SK-N-SH (cell line): ENCODE measurements at regions not wholly inside any gene's neighbourhood (a gene's known extent, or its start where the extent isn't known, plus 50 kb on each side); places are given as distances from the start of the nearest gene placed in this dataset.
A peak's percentile ranks its signal among the peaks of the same experiment; 100 is the strongest.

Experiments
- CTCF ChIA-PET: fragments of 300-600, 350-600 bp; formaldehyde crosslinking; extraction: SDS; loops from one replicate; lab custom pipeline; 2021; lab: Yijun Ruan, JAX
- POLR2A ChIA-PET: fragments of 350-600 bp; sonication (Branson Sonifier 250); formaldehyde crosslinking; extraction: SDS; loops from one replicate; lab custom pipeline; 2020; ENCODE audit warnings: antibody characterized with exemption, inconsistent platforms; lab: Yijun Ruan, JAX
- DNase-seq: peaks from one replicate; pipeline ENCODE4 v3.0.0; 2012
- H2AFZ ChIP-seq: fragments of 200-600 bp; sonication (generic); 2 replicates; pipeline ENCODE4 v1.8.1; 2016; ENCODE audit warnings: antibody characterized with exemption, mild to moderate bottlenecking, low read depth
- H3F3A ChIP-seq: fragments of 200-600 bp; sonication (generic); replicated peaks from 2 replicates; pipeline ENCODE3; 2016; ENCODE audit warnings: antibody characterized with exemption, mild to moderate bottlenecking; ENCODE audit not compliant: insufficient read depth
- H3K27ac ChIP-seq, 2 experiments: fragments of 200-500 bp in 1 of 2; fragments of 200-600 bp in 1 of 2; sonication (Bioruptor generic) in 1 of 2; sonication (generic), shearing (Covaris generic) in 1 of 2; 2 replicates each; pipeline versions ENCODE4 v1.5.1 to v1.6.1; 2014 to 2016; ENCODE audit warnings: low read depth in 2 of 2, inconsistent platforms in 1 of 2, low read length in 1 of 2, mild to moderate bottlenecking in 1 of 2, mixed read lengths in 1 of 2
- H3K27me3 ChIP-seq: fragments of 200-600 bp; sonication (generic), shearing (Covaris generic); 2 replicates; pipeline ENCODE4 v1.6.1; 2016; ENCODE audit warnings: mixed run types; ENCODE audit not compliant: insufficient read depth
- H3K36me3 ChIP-seq, 2 experiments: fragments of 200-500 bp in 1 of 2; fragments of 200-600 bp in 1 of 2; sonication (Bioruptor generic) in 1 of 2; sonication (generic) in 1 of 2; replicated peaks in 1 of 2; 2 replicates each; pipeline versions ENCODE3 to v1.5.1; 2014 to 2016; ENCODE audit warnings: low read length in 1 of 2, mild to moderate bottlenecking in 1 of 2; ENCODE audit not compliant: insufficient read depth in 2 of 2, control insufficient read depth in 1 of 2
- H3K4me1 ChIP-seq, 2 experiments: fragments of 200-500 bp in 1 of 2; fragments of 200-600 bp in 1 of 2; sonication (Bioruptor generic) in 1 of 2; sonication (generic), shearing (Covaris generic) in 1 of 2; 2 replicates each; pipeline versions ENCODE4 v1.5.1 to v1.6.1; 2014 to 2016; ENCODE audit warnings: low read depth in 1 of 2, low read length in 1 of 2, mixed run types in 1 of 2; ENCODE audit not compliant: insufficient read depth in 2 of 2, control insufficient read depth in 1 of 2
- H3K4me2 ChIP-seq: fragments of 200-600 bp; sonication (generic), shearing (Covaris generic); 2 replicates; pipeline ENCODE4 v1.6.1; 2017; ENCODE audit warnings: mixed run types
- H3K4me3 ChIP-seq, 2 experiments: fragments of 200-500 bp in 1 of 2; fragments of 200-600 bp in 1 of 2; sonication (Bioruptor generic) in 1 of 2; sonication (generic), shearing (Covaris generic) in 1 of 2; 2 replicates each; pipeline versions ENCODE4 v1.5.1 to v1.8.1; 2014 to 2016; ENCODE audit warnings: low read depth in 2 of 2, inconsistent platforms in 1 of 2, low read length in 1 of 2, mild to moderate bottlenecking in 1 of 2, mixed read lengths in 1 of 2, moderate library complexity in 1 of 2
- H3K79me2 ChIP-seq: fragments of 200-600 bp; sonication (generic); 2 replicates; pipeline ENCODE4 v1.8.1; 2017; ENCODE audit warnings: mild to moderate bottlenecking; ENCODE audit not compliant: insufficient read depth
- H3K9ac ChIP-seq: fragments of 200-600 bp; sonication (generic); 2 replicates; pipeline ENCODE4 v1.6.1; 2017; ENCODE audit warnings: mixed run types
- H3K9me2 ChIP-seq: fragments of 200-600 bp; sonication (generic); 2 replicates; pipeline ENCODE4 v1.6.1; 2017; ENCODE audit warnings: mixed run types
- H3K9me3 ChIP-seq: fragments of 200-600 bp; sonication (generic); 2 replicates; pipeline ENCODE4 v1.6.1; 2017; ENCODE audit warnings: mixed run types, mild to moderate bottlenecking, moderate library complexity
- H4K20me1 ChIP-seq: fragments of 200-600 bp; sonication (generic); 2 replicates; pipeline ENCODE4 v1.6.1; 2017; ENCODE audit warnings: mild to moderate bottlenecking, mixed run types; ENCODE audit not compliant: insufficient read depth
- CHD2 ChIP-seq: fragments of 150-350 bp; IDR thresholded peaks from 2 replicates; pipeline ENCODE4 v1.6.1; 2018; ENCODE audit warnings: low read length; ENCODE audit not compliant: partially characterized antibody
- ELF1 ChIP-seq: IDR thresholded peaks from 2 replicates; pipeline ENCODE4 v1.4.0; 2012
- EP300 ChIP-seq, 2 experiments: IDR thresholded peaks; 2 replicates each; pipeline versions ENCODE4 v1.4.0 to v1.6.1; 2012; ENCODE audit warnings: borderline replicate concordance in 1 of 2, low read depth in 1 of 2, low read length in 1 of 2
- EZH2phosphoT487 ChIP-seq: fragments of 200-600 bp; sonication (generic); IDR thresholded peaks from 2 replicates; pipeline ENCODE4 v1.6.1; 2017; ENCODE audit warnings: low read depth, mixed run types, mild to moderate bottlenecking, antibody characterized with exemption, moderate library complexity, borderline replicate concordance
- FOSL2 ChIP-seq: IDR thresholded peaks from 2 replicates; pipeline ENCODE4 v1.4.0; 2012; ENCODE audit warnings: low read depth, mild to moderate bottlenecking, moderate library complexity, borderline replicate concordance
- FOXJ3 ChIP-seq: sonication (generic); formaldehyde crosslinking; IDR thresholded peaks from 2 replicates; pipeline ENCODE4 v1.5.1; 2020; ENCODE audit warnings: mild to moderate bottlenecking, missing genetic modification reagents
- FOXM1 ChIP-seq: IDR thresholded peaks from 2 replicates; pipeline ENCODE4 v1.4.0; 2012; ENCODE audit warnings: low read depth, mild to moderate bottlenecking
- IRF3 ChIP-seq: fragments of 150-350 bp; IDR thresholded peaks from 2 replicates; pipeline ENCODE4 v1.6.1; 2016; ENCODE audit warnings: mild to moderate bottlenecking, low read depth, low read length
- MEF2A ChIP-seq: IDR thresholded peaks from 2 replicates; pipeline ENCODE4 v1.4.0; 2012; ENCODE audit warnings: low read depth, borderline replicate concordance
- NRF1 ChIP-seq: IDR thresholded peaks from 2 replicates; pipeline ENCODE4 v1.6.1; 2012; ENCODE audit warnings: low read depth, mild to moderate bottlenecking, low read length
- RAD21 ChIP-seq: IDR thresholded peaks from 2 replicates; pipeline ENCODE4 v1.6.1; 2012; ENCODE audit warnings: mild to moderate bottlenecking, low read length
- RFX5 ChIP-seq: IDR thresholded peaks from 2 replicates; pipeline ENCODE4 v1.6.1; 2012; ENCODE audit warnings: mild to moderate bottlenecking, improper control_type of control experiment, low read length
- RXRA ChIP-seq: IDR thresholded peaks from 2 replicates; pipeline ENCODE4 v1.4.0; 2012; ENCODE audit warnings: low read depth, mild to moderate bottlenecking, borderline replicate concordance
- TCF12 ChIP-seq: IDR thresholded peaks from 2 replicates; pipeline ENCODE4 v1.4.0; 2012
- TEAD4 ChIP-seq: IDR thresholded peaks from 2 replicates; pipeline ENCODE4 v1.4.0; 2012; ENCODE audit warnings: mild to moderate bottlenecking, borderline replicate concordance; ENCODE audit not compliant: insufficient read depth
- USF1 ChIP-seq: IDR thresholded peaks from 2 replicates; pipeline ENCODE4 v1.4.0; 2012; ENCODE audit warnings: low read depth, borderline replicate concordance
- USF2 ChIP-seq: fragments of 150-350 bp; IDR thresholded peaks from 2 replicates; pipeline ENCODE4 v1.6.1; 2017; ENCODE audit warnings: antibody characterized with exemption, low read length, low read depth, borderline replicate concordance
- WGBS: methylation state at CpG from one replicate; pipeline ENCODE4 v1.1.6; 2017; ENCODE audit warnings: low lambda C conversion rate; 5-methylcytosine and 5-hydroxymethylcytosine counted together
- TF ChIP-seq, protein P1 (sequence below): IDR thresholded peaks from 2 replicates; pipeline ENCODE4 v1.6.1; 2012; ENCODE audit warnings: mild to moderate bottlenecking, low read depth, low read length, moderate library complexity
- TF ChIP-seq, protein P2 (sequence below): IDR thresholded peaks from 2 replicates; pipeline ENCODE4 v1.4.0; 2012; ENCODE audit warnings: low read depth
- TF ChIP-seq, protein P3 (sequence below): IDR thresholded peaks from 2 replicates; pipeline ENCODE4 v1.4.0; 2012; ENCODE audit warnings: low read depth, borderline replicate concordance

- Histone ChIP-seq H3K9ac (no peak overlapping the region), H3K27me3 (no peaks in the 10 kb centered on the region), H3K4me1 (peaks cover 0 to 18% of the 10 kb centered on the region in 2 experiments; a peak in 2 of 4 replicates), H2AFZ (no peak overlapping the region), H3K27ac (peak overlapping the region in 1 of 2 experiments; percentile 55; a peak in 2 of 4 replicates), H3K36me3 (no peaks in the 10 kb centered on the region), H3K79me2 (no peaks in the 10 kb centered on the region), H4K20me1 (no peaks in the 10 kb centered on the region), H3K4me2 (0 out of 2 replicates have a peak overlapping the region, but pooled peaks have one; percentile 10), H3F3A (no peaks in the 10 kb centered on the region)
- POLR2A ChIA-PET = no interaction called here
- CTCF ChIA-PET = interaction anchor here (0.9 to 1.3 kb wide), 2 partner anchors 427 to 440 kb away, joined by 3 to 4 read pairs; no protein-coding TSS in a partner anchor
- DNase-seq = no peak
- TF ChIP-seq USF2 (no peak), USF1 (no peak), ELF1 (no peak), RAD21 (no peak), TCF12 (no peak), NRF1 (no peak), TEAD4 (no peak), RXRA (no peak), IRF3 (no peak), MEF2A (no peak), EP300 (IDR thresholded peaks at IDR 0.05; ENCODE audit: borderline replicate concordance in 1 of 2, low read depth in 1 of 2, low read length in 1 of 2) (no peak), RFX5 (no peak), FOXJ3 (CRISPR knock-in tag) (no peak), FOSL2 (no peak), EZH2phosphoT487 (no peak), FOXM1 (no peak), CHD2 (no peak)
- TF ChIP-seq, protein P1, sequence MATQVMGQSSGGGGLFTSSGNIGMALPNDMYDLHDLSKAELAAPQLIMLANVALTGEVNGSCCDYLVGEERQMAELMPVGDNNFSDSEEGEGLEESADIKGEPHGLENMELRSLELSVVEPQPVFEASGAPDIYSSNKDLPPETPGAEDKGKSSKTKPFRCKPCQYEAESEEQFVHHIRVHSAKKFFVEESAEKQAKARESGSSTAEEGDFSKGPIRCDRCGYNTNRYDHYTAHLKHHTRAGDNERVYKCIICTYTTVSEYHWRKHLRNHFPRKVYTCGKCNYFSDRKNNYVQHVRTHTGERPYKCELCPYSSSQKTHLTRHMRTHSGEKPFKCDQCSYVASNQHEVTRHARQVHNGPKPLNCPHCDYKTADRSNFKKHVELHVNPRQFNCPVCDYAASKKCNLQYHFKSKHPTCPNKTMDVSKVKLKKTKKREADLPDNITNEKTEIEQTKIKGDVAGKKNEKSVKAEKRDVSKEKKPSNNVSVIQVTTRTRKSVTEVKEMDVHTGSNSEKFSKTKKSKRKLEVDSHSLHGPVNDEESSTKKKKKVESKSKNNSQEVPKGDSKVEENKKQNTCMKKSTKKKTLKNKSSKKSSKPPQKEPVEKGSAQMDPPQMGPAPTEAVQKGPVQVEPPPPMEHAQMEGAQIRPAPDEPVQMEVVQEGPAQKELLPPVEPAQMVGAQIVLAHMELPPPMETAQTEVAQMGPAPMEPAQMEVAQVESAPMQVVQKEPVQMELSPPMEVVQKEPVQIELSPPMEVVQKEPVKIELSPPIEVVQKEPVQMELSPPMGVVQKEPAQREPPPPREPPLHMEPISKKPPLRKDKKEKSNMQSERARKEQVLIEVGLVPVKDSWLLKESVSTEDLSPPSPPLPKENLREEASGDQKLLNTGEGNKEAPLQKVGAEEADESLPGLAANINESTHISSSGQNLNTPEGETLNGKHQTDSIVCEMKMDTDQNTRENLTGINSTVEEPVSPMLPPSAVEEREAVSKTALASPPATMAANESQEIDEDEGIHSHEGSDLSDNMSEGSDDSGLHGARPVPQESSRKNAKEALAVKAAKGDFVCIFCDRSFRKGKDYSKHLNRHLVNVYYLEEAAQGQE = no peak
- TF ChIP-seq, protein P2, sequence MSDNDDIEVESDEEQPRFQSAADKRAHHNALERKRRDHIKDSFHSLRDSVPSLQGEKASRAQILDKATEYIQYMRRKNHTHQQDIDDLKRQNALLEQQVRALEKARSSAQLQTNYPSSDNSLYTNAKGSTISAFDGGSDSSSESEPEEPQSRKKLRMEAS = no peak
- TF ChIP-seq, protein P3, sequence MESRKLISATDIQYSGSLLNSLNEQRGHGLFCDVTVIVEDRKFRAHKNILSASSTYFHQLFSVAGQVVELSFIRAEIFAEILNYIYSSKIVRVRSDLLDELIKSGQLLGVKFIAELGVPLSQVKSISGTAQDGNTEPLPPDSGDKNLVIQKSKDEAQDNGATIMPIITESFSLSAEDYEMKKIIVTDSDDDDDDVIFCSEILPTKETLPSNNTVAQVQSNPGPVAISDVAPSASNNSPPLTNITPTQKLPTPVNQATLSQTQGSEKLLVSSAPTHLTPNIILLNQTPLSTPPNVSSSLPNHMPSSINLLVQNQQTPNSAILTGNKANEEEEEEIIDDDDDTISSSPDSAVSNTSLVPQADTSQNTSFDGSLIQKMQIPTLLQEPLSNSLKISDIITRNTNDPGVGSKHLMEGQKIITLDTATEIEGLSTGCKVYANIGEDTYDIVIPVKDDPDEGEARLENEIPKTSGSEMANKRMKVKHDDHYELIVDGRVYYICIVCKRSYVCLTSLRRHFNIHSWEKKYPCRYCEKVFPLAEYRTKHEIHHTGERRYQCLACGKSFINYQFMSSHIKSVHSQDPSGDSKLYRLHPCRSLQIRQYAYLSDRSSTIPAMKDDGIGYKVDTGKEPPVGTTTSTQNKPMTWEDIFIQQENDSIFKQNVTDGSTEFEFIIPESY = no peak
- TF ChIP-seq, all 33 proteins: peak for 0
- Histone ChIP-seq H3K9me2 (no peaks in the 10 kb centered on the region), H3K4me3 (no peak overlapping the region), H3K9me3 (no peaks in the 10 kb centered on the region)
- 77% methylated on average over 3 of the region's 3 CpGs for WGBS
Observed at GRCh38 chr3:39752019-39752637, 57.3 kb upstream of the MYRIP start.
